IMR-90 (cell line): ENCODE measurements at regions not wholly inside any gene's neighbourhood (a gene's known extent, or its start where the extent isn't known, plus 50 kb on each side); places are given as distances from the start of the nearest gene placed in this dataset.

Source experiments
- ATAC-seq: fragments of 200-7000 bp; cut with Tn5 transposase; 2 replicates; pipeline ENCODE4 v1.9.1; 2020; ENCODE audit warnings: low read depth, mild to moderate bottlenecking, moderate library complexity
- BruUV-seq: library from RNA; stranded (reverse); fragments of 400-500 nt; replicated peaks from 2 replicates; lab custom pipeline; 2021; lab: Mats Ljungman, UMichigan
- CTCF ChIA-PET: fragments of 300-600 bp; formaldehyde crosslinking; extraction: SDS; loops from one replicate; lab custom pipeline; 2021; ENCODE audit warnings: antibody characterized with exemption; lab: Yijun Ruan, JAX
- POLR2A ChIA-PET: fragments of 300-600 bp; sonication (Branson Sonifier 250); formaldehyde crosslinking; loops from one replicate; lab custom pipeline; 2022; ENCODE audit warnings: antibody characterized with exemption; ENCODE audit not compliant: unreplicated experiment; lab: Charles Lee
- DNase-seq: peaks from one replicate; pipeline ENCODE4 v3.0.0; 2013
- H2AFZ ChIP-seq: replicated peaks from 2 replicates; pipeline ENCODE3; 2013; ENCODE audit warnings: low read length, mild to moderate bottlenecking; ENCODE audit not compliant: poor library complexity
- H2AK5ac ChIP-seq: 2 replicates; pipeline ENCODE4 v1.6.1; 2013; ENCODE audit warnings: low read depth, low read length, inconsistent platforms
- H2AK9ac ChIP-seq: replicated peaks from 2 replicates; pipeline ENCODE3; 2013; ENCODE audit warnings: mild to moderate bottlenecking, low read depth, low read length, moderate library complexity; ENCODE audit not compliant: poor library complexity
- H2BK120ac ChIP-seq: 2 replicates; pipeline ENCODE4 v1.6.1; 2013; ENCODE audit warnings: low read depth, low read length, inconsistent platforms
- H2BK15ac ChIP-seq: 3 replicates; pipeline ENCODE4 v1.6.1; 2013; ENCODE audit warnings: low read depth, low read length, inconsistent platforms
- H2BK20ac ChIP-seq: 2 replicates; pipeline ENCODE4 v1.6.1; 2013; ENCODE audit warnings: low read depth, mild to moderate bottlenecking, inconsistent platforms, low read length, moderate library complexity
- H2BK5ac ChIP-seq: 2 replicates; pipeline ENCODE4 v1.6.1; 2013; ENCODE audit warnings: mild to moderate bottlenecking, low read depth, low read length, inconsistent platforms; ENCODE audit not compliant: poor library complexity, severe bottlenecking
- H3K14ac ChIP-seq: replicated peaks from 2 replicates; pipeline ENCODE4 v1.6.1; 2013; ENCODE audit warnings: low read depth, low read length, inconsistent platforms
- H3K18ac ChIP-seq: 2 replicates; pipeline ENCODE4 v1.6.1; 2013; ENCODE audit warnings: low read depth, low read length, control low read depth
- H3K23ac ChIP-seq: 2 replicates; pipeline ENCODE4 v1.6.1; 2013; ENCODE audit warnings: low read depth, low read length, inconsistent platforms
- H3K27ac ChIP-seq: 2 replicates; pipeline ENCODE4 v1.5.1; 2013; ENCODE audit warnings: mild to moderate bottlenecking, control low read depth, low read length; ENCODE audit not compliant: insufficient read depth
- H3K27me3 ChIP-seq: 2 replicates; pipeline ENCODE4 v1.6.1; 2013; ENCODE audit warnings: low read length; ENCODE audit not compliant: control insufficient read depth, insufficient read depth
- H3K36me3 ChIP-seq: 2 replicates; pipeline ENCODE4 v1.6.1; 2013; ENCODE audit warnings: low read length, mixed read lengths; ENCODE audit not compliant: control insufficient read depth, insufficient read depth
- H3K4ac ChIP-seq: 2 replicates; pipeline ENCODE4 v1.6.1; 2013; ENCODE audit warnings: low read depth, low read length, inconsistent platforms
- H3K4me1 ChIP-seq: 2 replicates; pipeline ENCODE4 v1.6.1; 2013; ENCODE audit warnings: low read length, mixed read lengths; ENCODE audit not compliant: control insufficient read depth, insufficient read depth
- H3K4me2 ChIP-seq: 2 replicates; pipeline ENCODE4 v1.6.1; 2013; ENCODE audit warnings: low read depth, mild to moderate bottlenecking, control low read depth, low read length, moderate library complexity
- H3K4me3 ChIP-seq: 2 replicates; pipeline ENCODE4 v1.5.1; 2013; ENCODE audit warnings: low read depth, mild to moderate bottlenecking, control low read depth, low read length, moderate library complexity; ENCODE audit not compliant: insufficient read depth
- H3K56ac ChIP-seq: 2 replicates; pipeline ENCODE4 v1.6.1; 2013; ENCODE audit warnings: low read length, inconsistent platforms; ENCODE audit not compliant: insufficient read depth; ENCODE audit errors: extremely low read depth
- H3K79me1 ChIP-seq, 2 experiments: 2 replicates each; pipeline ENCODE4 v1.6.1; 2013; ENCODE audit warnings: low read length in 2 of 2, inconsistent platforms in 1 of 2, low read depth in 1 of 2
- H3K9ac ChIP-seq: 2 replicates; pipeline ENCODE4 v1.6.1; 2013; ENCODE audit warnings: low read depth, low read length, control low read depth
- H3K9me1 ChIP-seq: 2 replicates; pipeline ENCODE4 v1.6.1; 2013; ENCODE audit warnings: low read length, inconsistent platforms; ENCODE audit not compliant: insufficient read depth
- H3K9me3 ChIP-seq: 2 replicates; pipeline ENCODE4 v1.6.1; 2013; ENCODE audit warnings: low read length; ENCODE audit not compliant: control insufficient read depth, insufficient read depth
- H4K20me1 ChIP-seq: 2 replicates; pipeline ENCODE4 v1.6.1; 2013; ENCODE audit warnings: low read length, inconsistent platforms; ENCODE audit not compliant: insufficient read depth
- H4K5ac ChIP-seq: 2 replicates; pipeline ENCODE4 v1.6.1; 2013; ENCODE audit warnings: mild to moderate bottlenecking, low read depth, low read length, control low read depth
- H4K8ac ChIP-seq, 2 experiments: 2 replicates each; pipeline ENCODE4 v1.6.1; 2013; ENCODE audit warnings: low read depth in 2 of 2, low read length in 2 of 2, control low read depth in 1 of 2, inconsistent platforms in 1 of 2
- H4K91ac ChIP-seq: 2 replicates; pipeline ENCODE4 v1.6.1; 2013; ENCODE audit warnings: low read depth, low read length, inconsistent platforms; ENCODE audit not compliant: insufficient read depth
- CEBPB ChIP-seq: IDR thresholded peaks from 2 replicates; pipeline ENCODE4 v1.6.1; 2012; ENCODE audit warnings: low read depth, low read length, improper control_type of control experiment
- CHD1 ChIP-seq: IDR thresholded peaks from 2 replicates; pipeline ENCODE4 v1.6.1; 2012; ENCODE audit warnings: low read depth, low read length, improper control_type of control experiment
- ELK1 ChIP-seq: fragments of 150-350 bp; IDR thresholded peaks from 2 replicates; pipeline ENCODE4 v1.6.1; 2016; ENCODE audit warnings: low read depth, mild to moderate bottlenecking, low read length, moderate library complexity, borderline replicate concordance
- FOS ChIP-seq: fragments of 150-350 bp; IDR thresholded peaks from 2 replicates; pipeline ENCODE4 v1.6.1; 2016; ENCODE audit warnings: low read depth, low read length
- MAZ ChIP-seq: IDR thresholded peaks from 2 replicates; pipeline ENCODE4 v1.6.1; 2012; ENCODE audit warnings: low read depth, mild to moderate bottlenecking, low read length, improper control_type of control experiment, moderate library complexity, borderline replicate concordance
- MXI1 ChIP-seq: IDR thresholded peaks from 2 replicates; pipeline ENCODE4 v1.6.1; 2012; ENCODE audit warnings: low read depth, mild to moderate bottlenecking, low read length, moderate library complexity, borderline replicate concordance
- POLR2A ChIP-seq: IDR thresholded peaks from 2 replicates; pipeline ENCODE4 v1.6.1; 2012; ENCODE audit warnings: mild to moderate bottlenecking, low read depth, low read length
- RAD21 ChIP-seq: IDR thresholded peaks from 2 replicates; pipeline ENCODE4 v1.6.1; 2012; ENCODE audit warnings: low read length, improper control_type of control experiment
- RFX5 ChIP-seq: IDR thresholded peaks from 2 replicates; pipeline ENCODE4 v1.8.0; 2012; ENCODE audit warnings: low read depth, mild to moderate bottlenecking, low read length, moderate library complexity
- WGBS, 2 experiments: methylation state at CpG; one replicate each; pipeline versions ENCODE4 v1.1.5 to v1.1.7; 2013; ENCODE audit warnings: missing lambda C conversion rate in 2 of 2; ENCODE audit not compliant: insufficient read length in 1 of 2; ENCODE audit errors: extremely low coverage in 2 of 2; 5-methylcytosine and 5-hydroxymethylcytosine counted together
- dilution Hi-C: fragments of 300-500 bp; cut with HindIII; formaldehyde crosslinking; loops from one replicate; pipeline ENCODE4 v1.14.3; 2018; ENCODE audit warnings: low sequenced_read_pairs; ENCODE audit not compliant: unreplicated experiment
- in situ Hi-C: fragments of 300-500 bp; cut with MboI; formaldehyde crosslinking; loops from 3 replicates; pipeline ENCODE4 v1.14.3; 2019; ENCODE audit warnings: low sequenced_read_pairs, inconsistent platforms, mixed read lengths
- intact Hi-C: fragments of 100-400 bp; cut with micrococcal nuclease; formaldehyde crosslinking; loops from 2 replicates; pipeline ENCODE4 v1.10.0; 2022

DNA sequence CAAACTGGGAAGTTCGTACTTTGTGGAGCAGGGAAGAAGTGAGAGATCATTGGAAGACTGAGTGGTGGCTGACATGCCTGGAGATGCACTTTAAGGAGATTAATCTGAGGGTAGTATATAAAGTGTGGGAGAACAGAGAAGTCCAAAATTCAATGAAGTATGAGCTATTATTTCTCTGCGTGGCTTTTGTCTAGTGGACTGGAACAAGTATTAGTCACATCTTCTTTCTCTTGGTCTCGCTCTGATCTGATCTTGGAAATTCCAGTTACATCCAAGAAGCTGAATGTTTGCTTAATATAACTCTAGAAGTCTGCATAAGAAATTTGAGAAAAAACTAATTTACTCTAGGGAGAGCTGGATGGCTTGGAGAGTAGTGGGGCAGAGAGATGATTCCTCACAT is 64.8 kb upstream of the NR0B1 start:
- CTCF ChIA-PET, result no interaction called here

More for the DNA sequence above, 64.8 kb upstream of the NR0B1 start:
- Histone ChIP-seq H2BK15ac (no peak overlapping the region), H3K14ac (no peak overlapping the region), H3K36me3 (no peaks in the 10 kb centered on the region), H3K9ac (no peak overlapping the region), H3K56ac (no peak overlapping the region), H2AK9ac (no peak overlapping the region), H3K4me1 (no peaks in the 10 kb centered on the region), H3K27me3 (no peaks in the 10 kb centered on the region), H4K91ac (no peak overlapping the region), H3K9me1 (no peaks in the 10 kb centered on the region), H2BK20ac (no peak overlapping the region), H3K27ac (no peak overlapping the region), H4K8ac (no peak overlapping the region), H4K5ac (no peak overlapping the region), H3K18ac (no peak overlapping the region), H2BK120ac (no peak overlapping the region), H3K9me3 (no peaks in the 10 kb centered on the region), H3K23ac (no peak overlapping the region), H3K79me1 (no peaks in the 10 kb centered on the region), H2AK5ac (no peak overlapping the region), H2BK5ac (no peak overlapping the region), H3K4ac (no peak overlapping the region), H4K20me1 (no peaks in the 10 kb centered on the region), H3K4me3 (no peak overlapping the region), H2AFZ (no peak overlapping the region), H3K4me2 (no peak overlapping the region)
- 20% methylated on average over 1 of the region's 3 CpGs; no CpG with 5 or more reads in 1 of the 2 experiments for WGBS, 2 experiments
- no peak for TF ChIP-seq RFX5
- TF ChIP-seq MXI1, result no peak
- TF ChIP-seq POLR2A, result no peak
- TF ChIP-seq ELK1, result no peak
- TF ChIP-seq MAZ, result no peak
- no peak for TF ChIP-seq FOS
- no peak for TF ChIP-seq RAD21
- TF ChIP-seq CHD1, result no peak
- TF ChIP-seq CEBPB, result no peak
- ATAC-seq (no peak), DNase-seq (no peak)
- POLR2A ChIA-PET, result no interaction called here
- intact Hi-C loops (no loop called here), in situ Hi-C loops (no loop called here), dilution Hi-C loops (no loop called here)
- BruUV-seq, result no TSS peak
